HCT116 (cell line): ENCODE measurements at regions not wholly inside any gene's neighbourhood (a gene's known extent, or its start where the extent isn't known, plus 50 kb on each side); places are given as distances from the start of the nearest gene placed in this dataset.

Experiments used
- CTCF ChIP-seq, 3 experiments: fragments of 200-600 bp in 1 of 3; sonication (generic) in 1 of 3; IDR thresholded peaks in 2 of 3; conservative IDR thresholded peaks in 1 of 3; 2 replicates each; pipeline ENCODE4 v1.5.1; 2012 to 2017; ENCODE audit warnings: low read depth in 2 of 3, low read length in 2 of 3, antibody characterized with exemption in 1 of 3, borderline replicate concordance in 1 of 3, control low read depth in 1 of 3, mild to moderate bottlenecking in 1 of 3, mixed read lengths in 1 of 3, mixed run types in 1 of 3, moderate library complexity in 1 of 3; ENCODE audit not compliant: insufficient read depth in 1 of 3
- EGR1 ChIP-seq: IDR thresholded peaks from 2 replicates; pipeline ENCODE4 v1.6.1; 2012; ENCODE audit warnings: low read depth
- EZH2 ChIP-seq: fragments of 200-600 bp; sonication (generic); IDR thresholded peaks from 2 replicates; pipeline ENCODE4 v1.6.1; 2017; ENCODE audit warnings: antibody characterized with exemption, mixed run types
- EZH2phosphoT487 ChIP-seq: fragments of 200-600 bp; IDR thresholded peaks from 2 replicates; pipeline ENCODE4 v1.6.1; 2018; ENCODE audit warnings: antibody characterized with exemption, borderline replicate concordance
- POLR2A ChIP-seq: IDR thresholded peaks from 2 replicates; pipeline ENCODE4 v1.7.0; 2011; ENCODE audit warnings: borderline replicate concordance; ENCODE audit not compliant: insufficient read depth, insufficient read length; ENCODE audit errors: extremely low read depth
- POLR2AphosphoS5 ChIP-seq: IDR thresholded peaks from 2 replicates; pipeline ENCODE4 v1.6.1; 2011; ENCODE audit warnings: mild to moderate bottlenecking, low read depth, low read length, moderate library complexity
- ZNF274 ChIP-seq: fragments of 200-500 bp; sonication (Bioruptor generic); IDR thresholded peaks from 2 replicates; pipeline ENCODE4 v1.6.1; 2014; ENCODE audit warnings: mild to moderate bottlenecking, low read depth, low read length, inconsistent platforms

DNA sequence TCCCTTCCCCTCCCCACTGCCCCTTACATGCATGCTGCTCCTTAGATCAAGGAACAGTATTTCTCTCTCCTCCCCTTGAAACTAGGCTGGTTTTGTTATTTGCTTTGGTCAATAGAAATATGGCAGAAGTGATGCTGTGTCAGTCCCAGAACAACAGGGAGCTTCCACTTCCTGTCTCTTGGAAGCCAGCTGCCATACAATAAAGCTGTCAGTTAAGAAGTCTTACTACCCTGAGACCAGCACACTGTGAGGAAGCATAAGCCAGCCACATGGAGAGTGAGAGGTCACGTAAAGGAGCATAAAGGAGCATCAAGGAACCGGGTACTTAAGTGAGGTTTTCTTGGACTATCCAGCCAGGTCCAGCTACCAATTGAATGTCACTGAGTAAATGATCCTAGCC is 126.6 kb downstream of the NOL4 start:
- no peak for TF ChIP-seq CTCF (IDR thresholded peaks at IDR 0.05 in 2 of 3, conservative IDR thresholded peaks at IDR 0.05 in 1 of 3; ENCODE audit: borderline replicate concordance in 1 of 3, insufficient read depth in 1 of 3, low read depth in 2 of 3, low read length in 2 of 3)
- TF ChIP-seq EZH2: no peak
- TF ChIP-seq EGR1: no peak
- TF ChIP-seq POLR2AphosphoS5: no peak
- no peak for TF ChIP-seq POLR2A
- no peak for TF ChIP-seq EZH2phosphoT487
- TF ChIP-seq ZNF274: no peak
